K562 (cell line): ENCODE measurements at regions not wholly inside any gene's neighbourhood (a gene's known extent, or its start where the extent isn't known, plus 50 kb on each side); places are given as distances from the start of the nearest gene placed in this dataset.

Source experiments
- BHLHE40 ChIP-seq: IDR thresholded peaks from 2 replicates; pipeline ENCODE4 v1.6.1; 2011; ENCODE audit warnings: low read length, improper control_type of control experiment
- CTBP1 ChIP-seq: fragments of 450-650 bp; IDR thresholded peaks from 2 replicates; pipeline ENCODE4 v1.6.1; 2016; ENCODE audit warnings: borderline replicate concordance
- FIP1L1 ChIP-seq: fragments of 200-400 bp; formaldehyde crosslinking; IDR thresholded peaks from 2 replicates; pipeline ENCODE4 v1.6.1; 2018; ENCODE audit warnings: mild to moderate bottlenecking, low read depth, low read length; ENCODE audit not compliant: poor library complexity, severe bottlenecking
- GABPA ChIP-seq: fragments of 200-800 bp; sonication (Bioruptor generic); conservative IDR thresholded peaks from 2 replicates; pipeline ENCODE4 v1.6.1; 2016; ENCODE audit warnings: low read depth, missing genetic modification characterization, missing compliant biosample characterization
- HDAC8 ChIP-seq: fragments of 450-650 bp; IDR thresholded peaks from 2 replicates; pipeline ENCODE4 v1.6.1; 2016; ENCODE audit warnings: mild to moderate bottlenecking, missing genetic modification characterization, moderate library complexity, missing compliant biosample characterization
- KLF6 ChIP-seq: fragments of 250-450 bp; sonication (Bioruptor Pico); IDR thresholded peaks from 2 replicates; pipeline ENCODE4 v1.4.0; 2020; ENCODE audit warnings: mild to moderate bottlenecking, moderate library complexity, borderline replicate concordance
- L3MBTL2 ChIP-seq: fragments of 450-650 bp; IDR thresholded peaks from 2 replicates; pipeline ENCODE4 v1.6.1; 2016; ENCODE audit warnings: mild to moderate bottlenecking, moderate library complexity
- MAZ ChIP-seq, 2 experiments: fragments of 450-650 bp in 1 of 2; sonication (generic) in 1 of 2; formaldehyde crosslinking; IDR thresholded peaks in 1 of 2; conservative IDR thresholded peaks in 1 of 2; 2 replicates each; pipeline versions ENCODE4 v1.4.0 to v1.5.0; 2020; ENCODE audit warnings: mild to moderate bottlenecking in 1 of 2, missing genetic modification reagents in 1 of 2
- MYC ChIP-seq, 2 experiments: fragments of 250-450 bp in 1 of 2; sonication (Bioruptor Pico) in 1 of 2; IDR thresholded peaks; 2 replicates each; pipeline versions ENCODE4 v1.5.1 to v1.6.1; 2012 to 2021; ENCODE audit warnings: low read depth in 2 of 2, borderline replicate concordance in 1 of 2, improper control_type of control experiment in 1 of 2, low read length in 1 of 2, mild to moderate bottlenecking in 1 of 2, moderate library complexity in 1 of 2
- MYNN ChIP-seq, 2 experiments: sonication (generic); formaldehyde crosslinking in 1 of 2; IDR thresholded peaks; 2 replicates each; pipeline versions ENCODE4 v1.5.0 to v1.6.1; 2016 to 2020; ENCODE audit warnings: antibody characterized with exemption in 1 of 2, missing genetic modification reagents in 1 of 2
- PCBP2 ChIP-seq: fragments of 200-400 bp; formaldehyde crosslinking; IDR thresholded peaks from 2 replicates; pipeline ENCODE4 v1.6.1; 2018; ENCODE audit warnings: low read length, low read depth, mild to moderate bottlenecking, moderate library complexity; ENCODE audit not compliant: poor library complexity, severe bottlenecking
- POLR3G ChIP-seq: IDR thresholded peaks from 2 replicates; pipeline ENCODE4 v1.6.1; 2011; ENCODE audit not compliant: insufficient read length, insufficient replicate concordance; ENCODE audit errors: extremely low read depth
- SOX6 ChIP-seq: fragments of 450-650 bp; IDR thresholded peaks from 2 replicates; pipeline ENCODE4 v1.6.1; 2014; ENCODE audit warnings: mild to moderate bottlenecking
- ZNF121 ChIP-seq: sonication (generic); formaldehyde crosslinking; conservative IDR thresholded peaks from 2 replicates; pipeline ENCODE4 v1.8.0; 2022; ENCODE audit warnings: missing genetic modification reagents
- ZNF589 ChIP-seq: fragments of 200-800 bp; sonication (Bioruptor generic); IDR thresholded peaks from 2 replicates; pipeline ENCODE4 v1.6.1; 2016; ENCODE audit warnings: low read depth, missing genetic modification characterization, missing compliant biosample characterization
- TF ChIP-seq, protein P1 (sequence below): fragments of 450-650 bp; formaldehyde crosslinking; IDR thresholded peaks from 2 replicates; pipeline ENCODE4 v1.4.0; 2020; ENCODE audit warnings: mild to moderate bottlenecking, moderate library complexity
- TF ChIP-seq, protein P2 (sequence below): fragments of 450-650 bp; formaldehyde crosslinking; IDR thresholded peaks from 2 replicates; pipeline ENCODE4 v1.4.0; 2020; ENCODE audit warnings: mild to moderate bottlenecking
- TF ChIP-seq, protein P3 (sequence below), 2 experiments: IDR thresholded peaks; 2 replicates each; pipeline ENCODE4 v1.6.1; 2011; ENCODE audit warnings: borderline replicate concordance in 1 of 2, control low read depth in 1 of 2, low read depth in 1 of 2, low read length in 1 of 2, mild to moderate bottlenecking in 1 of 2, mixed read lengths in 1 of 2, moderate library complexity in 1 of 2; ENCODE audit not compliant: insufficient read depth in 1 of 2, insufficient read length in 1 of 2, poor library complexity in 1 of 2, severe bottlenecking in 1 of 2; ENCODE audit errors: extremely low read depth in 1 of 2
- TF ChIP-seq, protein P4 (sequence below): fragments of 250-450 bp; sonication (Bioruptor Pico); IDR thresholded peaks from 2 replicates; pipeline ENCODE4 v1.5.0; 2021; ENCODE audit warnings: mild to moderate bottlenecking, borderline replicate concordance

DNA sequence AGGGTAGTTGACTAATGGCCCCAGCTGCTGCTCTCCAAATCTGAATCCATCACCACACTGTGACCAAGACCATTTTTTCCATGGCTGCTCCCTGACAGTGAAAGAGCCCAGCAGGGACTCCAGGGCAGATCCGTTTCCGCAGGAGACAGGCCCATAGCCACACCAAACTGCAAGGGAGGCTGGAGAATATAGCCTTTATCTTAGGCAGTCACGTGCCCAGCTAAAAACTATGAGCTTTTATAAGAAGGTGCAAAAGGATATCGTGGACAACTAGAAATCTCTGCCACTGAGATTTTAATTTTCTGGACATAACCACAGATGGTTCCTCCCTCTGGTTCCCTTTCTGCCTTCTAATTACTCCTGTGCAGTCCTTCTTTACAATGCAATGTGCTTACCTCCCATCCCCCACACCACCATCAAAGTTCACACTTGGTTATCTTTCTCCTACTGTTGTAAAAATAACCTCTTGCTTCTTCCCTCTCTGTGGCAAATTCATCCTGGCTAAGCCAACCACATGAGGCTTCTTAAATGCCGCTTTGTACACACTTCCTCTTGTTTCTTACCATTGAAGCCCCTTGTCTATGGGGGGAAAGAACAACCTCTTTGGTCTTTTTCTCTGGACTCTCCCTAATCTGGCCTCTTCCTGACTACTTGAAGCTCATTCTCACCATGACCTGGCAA is 233.7 kb downstream of the SHQ1 start (continued):
- TF ChIP-seq, protein P1, sequence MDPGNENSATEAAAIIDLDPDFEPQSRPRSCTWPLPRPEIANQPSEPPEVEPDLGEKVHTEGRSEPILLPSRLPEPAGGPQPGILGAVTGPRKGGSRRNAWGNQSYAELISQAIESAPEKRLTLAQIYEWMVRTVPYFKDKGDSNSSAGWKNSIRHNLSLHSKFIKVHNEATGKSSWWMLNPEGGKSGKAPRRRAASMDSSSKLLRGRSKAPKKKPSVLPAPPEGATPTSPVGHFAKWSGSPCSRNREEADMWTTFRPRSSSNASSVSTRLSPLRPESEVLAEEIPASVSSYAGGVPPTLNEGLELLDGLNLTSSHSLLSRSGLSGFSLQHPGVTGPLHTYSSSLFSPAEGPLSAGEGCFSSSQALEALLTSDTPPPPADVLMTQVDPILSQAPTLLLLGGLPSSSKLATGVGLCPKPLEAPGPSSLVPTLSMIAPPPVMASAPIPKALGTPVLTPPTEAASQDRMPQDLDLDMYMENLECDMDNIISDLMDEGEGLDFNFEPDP (CRISPR knock-in tag): no peak
- TF ChIP-seq BHLHE40 (peak; percentile 73), MAZ (CRISPR knock-in tag; conservative IDR thresholded peaks at IDR 0.05 in 1 of 2, IDR thresholded peaks at IDR 0.05 in 1 of 2) (no peak), ZNF589 (0 out of 2 replicates have a peak, but pooled peaks have one; percentile 25), GABPA (tag) (no peak), MYNN (IDR thresholded peaks at IDR 0.05) (no peak), MYNN (CRISPR knock-in tag; IDR thresholded peaks at IDR 0.05) (no peak), KLF6 (CRISPR knock-in tag) (no peak), POLR3G (no peak), HDAC8 (no peak), MYC (IDR thresholded peaks at IDR 0.05; ENCODE audit: low read depth, low read length) (no peak), MYC (CRISPR knock-in tag; IDR thresholded peaks at IDR 0.05; ENCODE audit: borderline replicate concordance, low read depth) (no peak), L3MBTL2 (peak; percentile 40; the same call in 1 of the 2 replicates), ZNF121 (no peak), PCBP2 (no peak), CTBP1 (no peak), SOX6 (no peak), FIP1L1 (no peak)
- TF ChIP-seq, protein P2, sequence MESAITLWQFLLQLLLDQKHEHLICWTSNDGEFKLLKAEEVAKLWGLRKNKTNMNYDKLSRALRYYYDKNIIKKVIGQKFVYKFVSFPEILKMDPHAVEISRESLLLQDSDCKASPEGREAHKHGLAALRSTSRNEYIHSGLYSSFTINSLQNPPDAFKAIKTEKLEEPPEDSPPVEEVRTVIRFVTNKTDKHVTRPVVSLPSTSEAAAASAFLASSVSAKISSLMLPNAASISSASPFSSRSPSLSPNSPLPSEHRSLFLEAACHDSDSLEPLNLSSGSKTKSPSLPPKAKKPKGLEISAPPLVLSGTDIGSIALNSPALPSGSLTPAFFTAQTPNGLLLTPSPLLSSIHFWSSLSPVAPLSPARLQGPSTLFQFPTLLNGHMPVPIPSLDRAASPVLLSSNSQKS (CRISPR knock-in tag): no peak
- TF ChIP-seq, protein P3, sequence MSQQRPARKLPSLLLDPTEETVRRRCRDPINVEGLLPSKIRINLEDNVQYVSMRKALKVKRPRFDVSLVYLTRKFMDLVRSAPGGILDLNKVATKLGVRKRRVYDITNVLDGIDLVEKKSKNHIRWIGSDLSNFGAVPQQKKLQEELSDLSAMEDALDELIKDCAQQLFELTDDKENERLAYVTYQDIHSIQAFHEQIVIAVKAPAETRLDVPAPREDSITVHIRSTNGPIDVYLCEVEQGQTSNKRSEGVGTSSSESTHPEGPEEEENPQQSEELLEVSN (IDR thresholded peaks at IDR 0.05; ENCODE audit: borderline replicate concordance in 1 of 2, extremely low read depth in 1 of 2, insufficient read depth in 1 of 2, insufficient read length in 1 of 2, low read depth in 1 of 2, low read length in 1 of 2, poor library complexity in 1 of 2, severe bottlenecking in 1 of 2): no peak
- TF ChIP-seq, protein P4, sequence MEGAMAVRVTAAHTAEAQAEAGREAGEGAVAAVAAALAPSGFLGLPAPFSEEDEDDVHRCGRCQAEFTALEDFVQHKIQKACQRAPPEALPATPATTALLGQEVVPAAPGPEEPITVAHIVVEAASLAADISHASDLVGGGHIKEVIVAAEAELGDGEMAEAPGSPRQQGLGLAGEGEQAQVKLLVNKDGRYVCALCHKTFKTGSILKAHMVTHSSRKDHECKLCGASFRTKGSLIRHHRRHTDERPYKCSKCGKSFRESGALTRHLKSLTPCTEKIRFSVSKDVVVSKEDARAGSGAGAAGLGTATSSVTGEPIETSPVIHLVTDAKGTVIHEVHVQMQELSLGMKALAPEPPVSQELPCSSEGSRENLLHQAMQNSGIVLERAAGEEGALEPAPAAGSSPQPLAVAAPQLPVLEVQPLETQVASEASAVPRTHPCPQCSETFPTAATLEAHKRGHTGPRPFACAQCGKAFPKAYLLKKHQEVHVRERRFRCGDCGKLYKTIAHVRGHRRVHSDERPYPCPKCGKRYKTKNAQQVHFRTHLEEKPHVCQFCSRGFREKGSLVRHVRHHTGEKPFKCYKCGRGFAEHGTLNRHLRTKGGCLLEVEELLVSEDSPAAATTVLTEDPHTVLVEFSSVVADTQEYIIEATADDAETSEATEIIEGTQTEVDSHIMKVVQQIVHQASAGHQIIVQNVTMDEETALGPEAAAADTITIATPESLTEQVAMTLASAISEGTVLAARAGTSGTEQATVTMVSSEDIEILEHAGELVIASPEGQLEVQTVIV (CRISPR knock-in tag): no peak
